HepG2 (cell line): ENCODE measurements at regions not wholly inside any gene's neighbourhood (a gene's known extent, or its start where the extent isn't known, plus 50 kb on each side); places are given as distances from the start of the nearest gene placed in this dataset.

Experiments used
- DNMT3B ChIP-seq: conservative IDR thresholded peaks from 2 replicates; pipeline ENCODE4 v1.6.1; 2016; ENCODE audit warnings: missing biosample characterization, control low read depth
- EED ChIP-seq: sonication (generic); formaldehyde crosslinking; IDR thresholded peaks from 2 replicates; pipeline ENCODE4 v1.5.0; 2020; ENCODE audit warnings: mild to moderate bottlenecking, missing genetic modification reagents
- FIP1L1 ChIP-seq: fragments of 200-400 bp; formaldehyde crosslinking; IDR thresholded peaks from 2 replicates; pipeline ENCODE4 v1.6.1; 2018; ENCODE audit warnings: low read depth, mild to moderate bottlenecking, low read length, moderate library complexity, borderline replicate concordance; ENCODE audit not compliant: insufficient read depth
- MEIS2 ChIP-seq: sonication (generic); formaldehyde crosslinking; IDR thresholded peaks from 2 replicates; pipeline ENCODE4 v1.9.0; 2021; ENCODE audit warnings: mild to moderate bottlenecking, missing genetic modification reagents
- NONO ChIP-seq, 2 experiments: fragments of 450-650 bp in 1 of 2; sonication (generic) in 1 of 2; formaldehyde crosslinking in 1 of 2; IDR thresholded peaks in 1 of 2; conservative IDR thresholded peaks in 1 of 2; 2 replicates each; pipeline versions ENCODE4 v1.6.1 to v1.8.0; 2017 to 2022; ENCODE audit warnings: mild to moderate bottlenecking in 1 of 2, missing genetic modification reagents in 1 of 2, moderate library complexity in 1 of 2
- NPAS2 ChIP-seq: sonication (generic); formaldehyde crosslinking; IDR thresholded peaks from 2 replicates; pipeline ENCODE4 v1.8.0; 2022; ENCODE audit warnings: mild to moderate bottlenecking, missing genetic modification reagents, borderline replicate concordance
- STAT6 ChIP-seq: sonication (generic); formaldehyde crosslinking; IDR thresholded peaks from 2 replicates; pipeline ENCODE4 v1.4.0; 2020; ENCODE audit warnings: missing genetic modification reagents, mild to moderate bottlenecking, borderline replicate concordance
- TRIM22 ChIP-seq: fragments of 450-650 bp; IDR thresholded peaks from 2 replicates; pipeline ENCODE4 v1.6.1; 2017
- U2AF1 ChIP-seq: fragments of 200-400 bp; formaldehyde crosslinking; optimal IDR thresholded peaks from 2 replicates; pipeline ENCODE3; 2017; ENCODE audit warnings: mild to moderate bottlenecking, low read depth, low read length
- ZBTB2 ChIP-seq: sonication (generic); formaldehyde crosslinking; IDR thresholded peaks from 2 replicates; pipeline ENCODE4 v1.8.0; 2022; ENCODE audit warnings: low read depth, missing genetic modification reagents
- ZHX2 ChIP-seq, 2 experiments: sonication (generic) in 1 of 2; formaldehyde crosslinking in 1 of 2; IDR thresholded peaks; 2 replicates each; pipeline versions ENCODE4 v1.6.1 to v1.9.0; 2014 to 2022; ENCODE audit warnings: antibody characterized with exemption in 1 of 2, borderline replicate concordance in 1 of 2, inconsistent platforms in 1 of 2, low read depth in 1 of 2, missing genetic modification reagents in 1 of 2
- ZMYM2 ChIP-seq: sonication (generic); formaldehyde crosslinking; IDR thresholded peaks from 2 replicates; pipeline ENCODE4 v1.8.0; 2022; ENCODE audit warnings: mild to moderate bottlenecking, missing genetic modification reagents
- ZNF207 ChIP-seq: fragments of 450-650 bp; IDR thresholded peaks from 2 replicates; pipeline ENCODE4 v1.6.1; 2016; ENCODE audit warnings: antibody characterized with exemption, borderline replicate concordance
- ZNF382 ChIP-seq: sonication (generic); formaldehyde crosslinking; IDR thresholded peaks from 2 replicates; pipeline ENCODE4 v1.5.0; 2020; ENCODE audit warnings: missing genetic modification reagents, mild to moderate bottlenecking, borderline replicate concordance
- ZNF441 ChIP-seq: sonication (generic); formaldehyde crosslinking; IDR thresholded peaks from 2 replicates; pipeline ENCODE4 v1.7.0; 2021; ENCODE audit warnings: missing genetic modification reagents, borderline replicate concordance
- ZNF672 ChIP-seq: sonication (generic); formaldehyde crosslinking; IDR thresholded peaks from 2 replicates; pipeline ENCODE4 v1.8.1; 2022; ENCODE audit warnings: missing genetic modification reagents

- TF ChIP-seq ZHX2 (IDR thresholded peaks at IDR 0.05; ENCODE audit: low read depth): no peak
- no peak for TF ChIP-seq ZHX2 (CRISPR knock-in tag; IDR thresholded peaks at IDR 0.05; ENCODE audit: borderline replicate concordance)
- no peak for TF ChIP-seq FIP1L1
- no peak for TF ChIP-seq ZNF382 (CRISPR knock-in tag)
- no peak for TF ChIP-seq NPAS2 (CRISPR knock-in tag)
- TF ChIP-seq DNMT3B (CRISPR knock-in tag): no peak
- TF ChIP-seq TRIM22: no peak
- TF ChIP-seq MEIS2 (CRISPR knock-in tag): no peak
- TF ChIP-seq ZNF441 (CRISPR knock-in tag): no peak
- no peak for TF ChIP-seq EED (CRISPR knock-in tag)
- TF ChIP-seq ZNF207: no peak
- TF ChIP-seq ZNF672: no peak
- no peak for TF ChIP-seq U2AF1
- TF ChIP-seq NONO (IDR thresholded peaks at IDR 0.05): no peak
- 0 out of 2 replicates have a peak, but pooled peaks have one; percentile 13 for TF ChIP-seq NONO (CRISPR knock-in tag; conservative IDR thresholded peaks at IDR 0.05)
- TF ChIP-seq ZMYM2 (CRISPR knock-in tag): no peak
- no peak for TF ChIP-seq ZBTB2
- no peak for TF ChIP-seq STAT6
These were observed 74.5 kb upstream of the DYNLRB2 start (continued) for GRCh38 chr16:80466024-80466987.
